ENCODE measurements at regions not wholly inside any gene's neighbourhood (a gene's known extent, or its start where the extent isn't known, plus 50 kb on each side); places are given as distances from the start of the nearest gene placed in this dataset.

DNA sequence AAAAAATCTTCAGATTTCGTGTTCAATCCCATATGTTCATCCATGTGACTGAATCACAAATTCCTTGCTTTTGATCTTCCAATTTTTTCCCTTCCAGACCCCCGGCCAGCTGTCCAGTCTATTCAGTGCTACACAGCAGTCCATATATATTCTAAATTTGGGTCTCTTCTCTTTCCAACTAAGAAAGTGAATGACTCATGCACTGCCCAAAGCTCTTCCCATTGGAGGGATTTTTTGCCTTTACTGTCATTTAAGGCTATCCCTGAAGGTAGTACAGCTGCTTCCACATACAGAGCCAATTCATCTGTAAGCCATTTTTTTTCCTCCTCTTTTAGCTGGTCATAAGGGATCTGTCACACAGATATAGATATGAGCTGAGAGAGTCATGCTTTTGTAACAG, 478.3 kb downstream of the DMRT2 start:
- H3K36me3 Mint-ChIP-seq = no peaks in the 10 kb centered on the region
- H3K9me3 Mint-ChIP-seq = peaks cover 29% of the 10 kb centered on the region
- TF ChIP-seq, protein P1, sequence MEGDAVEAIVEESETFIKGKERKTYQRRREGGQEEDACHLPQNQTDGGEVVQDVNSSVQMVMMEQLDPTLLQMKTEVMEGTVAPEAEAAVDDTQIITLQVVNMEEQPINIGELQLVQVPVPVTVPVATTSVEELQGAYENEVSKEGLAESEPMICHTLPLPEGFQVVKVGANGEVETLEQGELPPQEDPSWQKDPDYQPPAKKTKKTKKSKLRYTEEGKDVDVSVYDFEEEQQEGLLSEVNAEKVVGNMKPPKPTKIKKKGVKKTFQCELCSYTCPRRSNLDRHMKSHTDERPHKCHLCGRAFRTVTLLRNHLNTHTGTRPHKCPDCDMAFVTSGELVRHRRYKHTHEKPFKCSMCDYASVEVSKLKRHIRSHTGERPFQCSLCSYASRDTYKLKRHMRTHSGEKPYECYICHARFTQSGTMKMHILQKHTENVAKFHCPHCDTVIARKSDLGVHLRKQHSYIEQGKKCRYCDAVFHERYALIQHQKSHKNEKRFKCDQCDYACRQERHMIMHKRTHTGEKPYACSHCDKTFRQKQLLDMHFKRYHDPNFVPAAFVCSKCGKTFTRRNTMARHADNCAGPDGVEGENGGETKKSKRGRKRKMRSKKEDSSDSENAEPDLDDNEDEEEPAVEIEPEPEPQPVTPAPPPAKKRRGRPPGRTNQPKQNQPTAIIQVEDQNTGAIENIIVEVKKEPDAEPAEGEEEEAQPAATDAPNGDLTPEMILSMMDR (IDR thresholded peaks at IDR 0.05; ENCODE audit: unreplicated experiment) = no peak
- no peak overlapping the region for H3K4me3 Mint-ChIP-seq
- no peaks in the 10 kb centered on the region for H3K27me3 Mint-ChIP-seq (ENCODE audit: low read depth)
- no peaks in the 10 kb centered on the region for H3K4me1 Mint-ChIP-seq
- no peak for DNase-seq (ENCODE audit: low spot score in 2 of 2, unreplicated experiment in 2 of 2)
- no peak overlapping the region for H3K27ac Mint-ChIP-seq

DNA sequence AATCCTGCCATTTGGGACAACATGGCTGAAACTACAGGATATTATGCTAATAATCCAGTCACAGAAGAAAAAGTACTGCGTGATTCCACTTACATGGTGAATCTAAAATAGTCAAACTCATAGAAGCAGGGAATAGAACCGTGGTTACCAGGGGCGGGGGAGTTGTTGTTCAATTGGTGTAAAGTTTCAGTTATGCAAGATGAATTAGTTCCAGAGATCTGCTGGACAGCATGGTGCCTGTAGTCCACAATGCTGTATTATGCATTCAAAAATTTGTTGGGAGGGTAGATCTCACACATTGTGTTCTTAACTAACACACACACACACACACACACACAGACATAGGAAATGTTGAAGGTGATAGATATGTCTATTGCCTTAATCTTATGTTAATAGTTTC, 480.5 kb downstream of the DMRT2 start:
- no peak for DNase-seq (ENCODE audit: low spot score in 2 of 2, unreplicated experiment in 2 of 2)
- Mint-ChIP-seq H3K4me3 (no peak overlapping the region), H3K9me3 (peaks cover 36% of the 10 kb centered on the region), H3K27ac (no peak overlapping the region), H3K27me3 (ENCODE audit: low read depth) (no peaks in the 10 kb centered on the region), H3K36me3 (no peaks in the 10 kb centered on the region), H3K4me1 (no peaks in the 10 kb centered on the region)
- TF ChIP-seq, protein P1 (IDR thresholded peaks at IDR 0.05; ENCODE audit: unreplicated experiment) = no peak

DNA sequence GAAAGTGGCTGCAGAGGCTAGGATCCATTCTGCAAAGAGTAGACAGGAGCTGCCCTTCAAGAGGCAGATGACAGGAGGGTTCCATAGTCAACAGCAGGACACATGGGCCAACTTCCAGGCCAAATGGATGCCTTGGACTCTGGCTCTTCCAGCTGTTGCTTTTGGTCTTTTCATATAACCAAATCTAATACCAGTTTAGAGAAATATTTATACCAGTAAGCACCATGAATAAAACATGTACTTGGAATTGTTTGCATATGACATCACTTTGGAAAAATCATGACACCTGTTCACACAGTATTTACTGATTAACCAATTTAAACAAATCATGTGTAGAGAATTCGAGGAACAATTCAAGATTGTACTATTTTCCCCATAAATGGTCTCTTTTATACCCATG, 481.3 kb downstream of the DMRT2 start:
- H3K27me3 Mint-ChIP-seq (ENCODE audit: low read depth) = peaks cover 2% of the 10 kb centered on the region

DNA sequence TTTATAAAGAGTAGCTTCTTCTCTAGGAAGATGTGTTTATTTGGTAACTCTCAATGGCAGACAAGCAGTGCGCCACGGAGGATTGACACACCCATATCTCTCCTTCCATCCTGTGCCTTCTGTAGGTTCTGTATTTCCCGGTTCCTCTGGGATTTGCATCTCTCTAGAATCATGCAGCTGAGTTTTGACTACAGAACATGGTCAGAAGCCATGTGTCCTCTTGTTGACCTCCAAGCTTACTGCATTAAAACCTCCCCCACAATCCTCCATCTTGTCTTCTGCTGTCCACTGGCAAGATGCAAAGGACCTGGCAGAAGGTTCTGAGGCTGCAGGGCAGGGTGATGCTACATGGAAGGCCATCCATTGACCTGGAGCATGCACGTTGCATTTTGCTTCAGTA, 482.0 kb downstream of the DMRT2 start:
- H3K4me1 Mint-ChIP-seq = no peaks in the 10 kb centered on the region
- peaks cover 48% of the 10 kb centered on the region for H3K9me3 Mint-ChIP-seq
- H3K27ac Mint-ChIP-seq = no peak overlapping the region
- TF ChIP-seq, protein P1 (IDR thresholded peaks at IDR 0.05; ENCODE audit: unreplicated experiment) = no peak
- H3K36me3 Mint-ChIP-seq = no peaks in the 10 kb centered on the region
- DNase-seq (ENCODE audit: low spot score in 2 of 2, unreplicated experiment in 2 of 2) = no peak
- peaks cover 2% of the 10 kb centered on the region for H3K27me3 Mint-ChIP-seq (ENCODE audit: low read depth)
- H3K4me3 Mint-ChIP-seq = no peak overlapping the region

More for the DNA sequence above, 481.3 kb downstream of the DMRT2 start:
- no peak overlapping the region for H3K27ac Mint-ChIP-seq
- DNase-seq (ENCODE audit: low spot score in 2 of 2, unreplicated experiment in 2 of 2) = no peak
- TF ChIP-seq, protein P1 (IDR thresholded peaks at IDR 0.05; ENCODE audit: unreplicated experiment) = no peak
- no peak overlapping the region for H3K4me3 Mint-ChIP-seq
- no peaks in the 10 kb centered on the region for H3K4me1 Mint-ChIP-seq
- peaks cover 43% of the 10 kb centered on the region for H3K9me3 Mint-ChIP-seq
- H3K36me3 Mint-ChIP-seq = no peaks in the 10 kb centered on the region

DNA sequence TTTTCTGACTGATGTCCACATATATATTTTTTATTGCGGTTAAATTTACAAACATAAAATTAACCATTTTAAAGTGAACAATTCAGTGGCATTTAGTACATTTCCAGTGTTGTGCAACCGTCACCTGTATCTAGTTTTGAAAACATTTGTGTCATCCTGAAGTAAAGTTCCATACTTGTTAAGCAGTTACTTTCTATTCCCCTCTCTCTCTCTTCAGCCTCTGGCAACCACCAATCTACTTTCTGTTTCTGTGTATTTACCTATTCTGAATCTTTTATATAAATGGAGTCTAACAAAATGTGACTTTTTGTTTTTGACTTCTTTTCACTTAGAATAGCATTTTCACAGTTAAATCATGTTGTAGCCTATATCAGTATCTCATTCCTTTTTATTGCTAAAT, 480.1 kb upstream of the SMARCA2 start:
- no peaks in the 10 kb centered on the region for H3K4me1 Mint-ChIP-seq
- H3K27ac Mint-ChIP-seq = no peak overlapping the region
- H3K4me3 Mint-ChIP-seq = no peak overlapping the region
- peaks cover 35% of the 10 kb centered on the region for H3K9me3 Mint-ChIP-seq
- H3K36me3 Mint-ChIP-seq = no peaks in the 10 kb centered on the region
- H3K27me3 Mint-ChIP-seq (ENCODE audit: low read depth) = peaks cover 2% of the 10 kb centered on the region
- TF ChIP-seq, protein P1 (IDR thresholded peaks at IDR 0.05; ENCODE audit: unreplicated experiment) = no peak
- DNase-seq (ENCODE audit: low spot score in 2 of 2, unreplicated experiment in 2 of 2) = no peak

DNA sequence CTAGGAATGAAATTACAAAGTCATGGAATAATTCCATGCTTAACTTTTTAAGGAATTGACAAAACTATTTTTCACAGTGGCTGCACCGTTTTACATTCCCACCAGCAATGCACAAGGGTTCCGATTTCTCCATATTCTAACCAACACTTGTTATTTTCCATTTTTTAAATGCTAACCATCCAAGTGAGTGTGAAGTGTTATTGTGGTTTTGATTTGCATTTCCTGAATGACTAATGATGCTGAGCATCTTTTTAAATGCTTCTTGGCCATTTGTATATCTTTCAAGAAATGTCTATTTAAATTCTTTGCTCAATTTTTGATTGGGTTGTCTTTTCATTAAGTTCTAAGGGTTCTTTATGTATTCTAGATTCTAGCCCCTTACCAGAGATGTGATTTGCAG, 479.5 kb upstream of the SMARCA2 start:
- Mint-ChIP-seq H3K27me3 (ENCODE audit: low read depth) (peaks cover 2% of the 10 kb centered on the region), H3K36me3 (no peaks in the 10 kb centered on the region), H3K27ac (no peak overlapping the region), H3K4me3 (no peak overlapping the region), H3K9me3 (peaks cover 34% of the 10 kb centered on the region), H3K4me1 (no peaks in the 10 kb centered on the region)
- TF ChIP-seq, protein P1 (IDR thresholded peaks at IDR 0.05; ENCODE audit: unreplicated experiment) = no peak
- no peak for DNase-seq (ENCODE audit: low spot score in 2 of 2, unreplicated experiment in 2 of 2)

Measured in mesothelial cell of epicardium (in vitro differentiated cells).